HG03571 (cell line): ENCODE measurements at regions not wholly inside any gene's neighbourhood (a gene's known extent, or its start where the extent isn't known, plus 50 kb on each side); places are given as distances from the start of the nearest gene placed in this dataset.

ENCODE experiments used
- ATAC-seq: cut with Tn5 transposase; IDR thresholded peaks from one replicate; pipeline ENCODE4 v1.9.1; 2021; ENCODE audit not compliant: unreplicated experiment

DNA sequence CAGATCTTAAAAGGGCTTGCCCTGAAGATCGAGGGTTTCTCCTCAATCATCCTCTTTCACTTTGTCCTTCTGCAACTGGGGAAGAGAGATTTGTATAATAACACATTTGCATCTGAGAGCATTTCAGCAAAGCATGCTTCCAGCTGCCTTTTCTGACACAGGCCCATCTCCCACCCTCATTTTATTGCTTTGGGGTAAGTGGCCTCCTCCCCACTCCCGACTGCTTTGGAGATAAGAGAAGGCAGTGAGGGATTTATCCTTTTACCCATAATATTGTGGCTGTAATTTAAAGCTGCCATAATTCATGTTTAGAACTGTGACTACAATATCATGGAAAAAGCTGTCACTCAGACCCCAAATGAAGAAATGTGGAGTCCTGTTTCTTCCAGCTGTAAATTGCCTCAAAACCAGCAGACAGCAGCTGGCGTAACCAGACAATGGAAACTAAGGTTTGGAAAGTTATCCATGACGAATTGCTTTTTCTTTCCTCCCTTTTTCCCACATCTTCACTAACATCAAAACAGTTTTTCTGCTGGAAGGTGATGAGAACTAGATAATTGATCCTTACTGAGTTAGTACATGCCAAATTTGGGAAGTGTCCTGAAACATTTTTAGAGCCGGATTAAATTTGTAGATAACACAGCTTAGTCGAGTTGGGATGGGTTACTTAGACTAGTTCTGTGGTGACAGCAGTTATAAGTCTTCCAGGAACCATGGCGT, 104.2 kb upstream of the PFN2 start:
- ATAC-seq, result no peak

GRCh38 chr3:150074277-150074676, 103.6 kb upstream of the PFN2 start:
- ATAC-seq, result no peak

- no peak for ATAC-seq
Observed at GRCh38 chr3:150073513-150073912, 102.8 kb upstream of the PFN2 start.

DNA sequence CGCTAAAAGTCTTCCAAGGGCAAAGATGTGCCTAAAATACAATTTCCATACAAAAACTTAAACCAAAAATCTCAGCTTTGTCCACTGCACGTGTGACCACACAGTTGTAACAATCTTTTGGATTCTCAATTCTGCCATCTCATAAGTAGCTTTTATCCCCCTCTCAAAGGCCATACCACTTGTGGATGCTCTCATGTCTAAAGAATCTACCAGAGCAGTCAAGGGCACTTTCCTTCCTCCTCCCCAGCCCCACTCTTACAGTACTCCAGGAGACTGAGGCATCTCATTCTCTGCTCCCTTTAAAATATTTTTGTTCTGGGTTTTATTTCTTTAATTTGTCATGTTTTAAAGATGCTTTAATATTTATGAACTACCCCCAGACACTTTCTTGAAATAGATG, 102.3 kb upstream of the PFN2 start:
- no peak for ATAC-seq

GRCh38 chr3:150072576-150072975, 101.9 kb upstream of the PFN2 start:
- no peak for ATAC-seq

- ATAC-seq, result no peak
Observed at GRCh38 chr3:150070271-150070670, 99.6 kb upstream of the PFN2 start.

GRCh38 chr3:150069633-150070032, 98.9 kb upstream of the PFN2 start:
- ATAC-seq, result no peak

GRCh38 chr3:150069154-150069527, 98.4 kb upstream of the PFN2 start:
- ATAC-seq, result no peak

DNA sequence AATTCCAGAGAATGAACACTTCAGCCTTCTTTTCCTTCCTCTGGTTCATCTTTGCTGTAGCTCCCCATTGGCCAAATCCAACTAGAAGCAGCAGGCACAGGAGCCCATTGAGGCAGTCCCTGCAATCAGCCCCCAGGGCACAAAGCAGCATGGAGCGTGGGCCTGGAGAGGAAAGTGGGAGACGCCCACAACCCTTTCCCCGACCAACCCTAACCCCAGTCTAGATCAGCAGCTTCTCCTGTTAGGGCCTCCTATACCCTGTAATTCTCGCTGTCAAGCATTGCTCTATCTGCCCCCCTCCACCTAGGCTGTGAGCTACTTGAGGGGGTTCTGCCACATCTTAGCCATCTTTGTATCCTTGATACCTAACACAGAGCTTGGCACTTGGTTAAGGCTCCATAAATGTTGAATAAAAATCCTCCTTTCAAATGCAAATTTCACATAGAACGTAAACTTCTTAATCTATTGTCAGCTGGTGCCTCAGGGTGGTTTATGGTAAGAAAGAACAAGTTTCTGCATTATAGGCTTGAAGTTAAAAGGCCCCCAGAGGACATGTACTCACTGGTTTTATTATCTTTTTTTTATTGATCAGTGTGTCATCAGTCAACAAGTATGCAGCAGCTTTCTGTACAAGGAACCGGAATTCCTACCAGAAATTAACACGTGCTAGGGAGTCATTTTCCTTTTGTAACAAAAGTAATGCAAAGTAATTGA, 97.9 kb upstream of the PFN2 start:
- no peak for ATAC-seq

GRCh38 chr3:150067561-150067960, 96.9 kb upstream of the PFN2 start:
- ATAC-seq, result no peak

GRCh38 chr3:150064971-150065370, 94.3 kb upstream of the PFN2 start:
- no peak for ATAC-seq

DNA sequence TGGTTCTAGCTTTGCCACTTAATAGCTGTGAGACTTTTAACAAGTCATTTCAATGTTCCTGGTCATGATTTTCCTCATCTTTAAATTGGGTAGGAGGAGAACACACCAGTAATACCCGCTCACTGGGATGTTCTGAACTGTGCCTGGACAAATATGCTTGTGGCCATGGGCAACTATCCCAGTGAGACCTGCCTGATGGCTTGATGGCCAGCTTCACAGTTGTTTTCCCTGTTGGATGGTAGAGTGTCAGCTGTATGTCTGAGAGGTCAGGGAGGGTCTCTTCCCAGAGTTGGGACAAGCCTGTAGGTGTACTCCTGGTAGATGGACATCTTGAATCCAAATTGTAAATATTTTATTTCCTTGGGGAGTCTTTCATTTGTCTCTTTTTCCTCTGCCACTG, 92.5 kb upstream of the PFN2 start:
- no peak for ATAC-seq

DNA sequence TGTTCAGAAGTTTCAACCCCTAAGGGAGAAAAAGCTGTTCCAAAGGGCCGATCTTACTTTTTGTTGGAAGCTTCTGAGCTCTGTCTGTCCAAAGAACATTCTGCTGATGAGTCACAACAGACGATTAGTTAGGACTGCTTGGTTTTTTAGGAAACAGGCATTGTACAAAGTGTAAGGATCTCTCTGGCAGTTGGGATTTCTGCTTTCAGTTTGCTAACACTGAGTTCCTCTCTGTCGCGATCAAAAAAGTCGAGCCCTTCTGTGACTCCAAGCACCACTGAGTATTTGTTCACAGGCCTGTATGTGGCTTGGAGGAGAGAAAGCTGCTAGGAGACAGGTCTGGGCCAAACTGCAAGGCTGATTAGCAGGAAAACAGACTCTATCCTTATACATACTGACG, 91.8 kb upstream of the PFN2 start:
- no peak for ATAC-seq

- ATAC-seq, result no peak
Observed at GRCh38 chr3:150061288-150062024, 90.8 kb upstream of the PFN2 start.

GRCh38 chr3:150059729-150060128, 89.0 kb upstream of the PFN2 start:
- ATAC-seq, result no peak

DNA sequence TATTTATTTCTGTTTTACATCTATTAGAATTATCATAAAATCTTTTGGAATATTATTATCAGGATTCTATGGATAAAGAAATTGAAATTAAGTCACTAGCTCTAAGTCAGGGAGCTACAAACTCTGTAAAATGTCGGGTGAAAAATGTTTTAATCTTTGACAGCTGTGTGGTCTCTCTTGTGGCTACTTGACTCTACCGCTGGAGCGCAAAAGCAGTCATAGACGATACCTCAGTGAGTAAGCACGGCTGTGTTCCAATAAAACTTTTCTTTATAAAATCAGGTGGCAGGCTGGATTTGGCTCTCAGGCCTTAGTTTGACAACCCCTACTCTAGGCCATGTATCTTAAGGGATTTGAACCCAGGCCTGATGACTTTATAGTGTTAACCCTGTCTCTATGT, 88.5 kb upstream of the PFN2 start:
- no peak for ATAC-seq

DNA sequence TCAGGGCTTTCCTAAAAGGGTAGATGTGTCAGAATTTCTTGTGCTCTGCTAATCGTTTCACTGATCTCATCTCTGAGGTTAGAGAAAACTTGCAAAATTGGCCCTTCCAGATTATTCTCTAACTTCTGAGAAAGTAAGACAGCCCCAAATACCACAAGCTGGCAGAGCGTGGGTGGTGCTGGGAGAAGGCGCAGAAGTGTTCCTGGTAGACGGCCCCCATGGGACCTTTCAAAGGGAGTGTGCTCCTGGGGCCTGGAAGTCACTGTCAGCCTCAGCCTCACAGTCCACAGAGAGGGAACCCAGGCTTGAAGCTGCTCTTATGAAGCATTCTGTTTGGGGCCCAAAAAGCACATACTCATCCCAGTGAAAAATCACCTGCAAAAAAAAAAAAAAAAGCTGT, 86.5 kb upstream of the PFN2 start:
- no peak for ATAC-seq

GRCh38 chr3:150055332-150055731, 84.6 kb upstream of the PFN2 start:
- no peak for ATAC-seq

DNA sequence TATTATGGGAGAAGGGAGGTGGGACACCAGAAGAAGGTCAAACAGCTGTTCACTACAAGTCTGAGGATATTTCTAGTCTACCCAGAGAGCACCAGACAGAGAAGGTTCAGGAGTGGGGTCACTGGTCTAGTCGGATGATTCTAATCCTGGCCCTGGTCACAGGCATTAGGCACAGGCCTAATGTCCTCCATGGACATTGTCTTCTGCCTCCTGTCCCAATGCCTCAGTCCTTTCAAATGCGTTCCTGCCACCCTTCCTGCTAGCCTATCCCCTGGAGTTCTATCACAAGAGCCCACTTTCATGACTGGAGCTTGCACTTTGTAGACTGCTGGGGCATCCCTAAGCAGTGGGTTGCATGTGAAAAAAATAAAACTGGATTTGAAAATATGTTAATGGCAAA, 83.9 kb upstream of the PFN2 start:
- ATAC-seq, result no peak

- ATAC-seq, result no peak
Observed at GRCh38 chr3:150050510-150050909, 79.8 kb upstream of the PFN2 start.

- no peak for ATAC-seq
Observed at GRCh38 chr3:150049317-150049716, 78.6 kb upstream of the PFN2 start.

GRCh38 chr3:150041877-150042276, 71.2 kb upstream of the PFN2 start:
- no peak for ATAC-seq
